NCI-H524 treated with DMSO at 0.1 percent for 48 hours (cell line): ENCODE measurements at regions not wholly inside any gene's neighbourhood (a gene's known extent, or its start where the extent isn't known, plus 50 kb on each side); places are given as distances from the start of the nearest gene placed in this dataset.
A peak's percentile ranks its signal among the peaks of the same experiment; 100 is the strongest.

Experiments used
- DNase-seq: peaks from one replicate; lab custom pipeline; 2025; lab: John Stamatoyannopoulos, UW

GRCh38 chr10:31709476-31709875 lies 219.2 kb downstream of the ARHGAP12 start:
- peak; percentile 2 for DNase-seq

GRCh38 chr10:31709028-31709427 lies 219.6 kb downstream of the ARHGAP12 start:
- peak; percentile 39 for DNase-seq

- DNase-seq: no peak
These were observed 220.2 kb downstream of the ARHGAP12 start for GRCh38 chr10:31708474-31708873.

GRCh38 chr10:31708046-31708445 lies 220.6 kb downstream of the ARHGAP12 start:
- peak; percentile 44 for DNase-seq

- DNase-seq: no peak
These were observed 221.3 kb downstream of the ARHGAP12 start for GRCh38 chr10:31707093-31708039.

- DNase-seq: no peak
These were observed 222.1 kb downstream of the ARHGAP12 start for GRCh38 chr10:31706464-31707092.

- no peak for DNase-seq
These were observed 223.5 kb downstream of the ARHGAP12 start for GRCh38 chr10:31705136-31705535.

- no peak for DNase-seq
These were observed 224.4 kb downstream of the ARHGAP12 start for GRCh38 chr10:31704195-31704594.

- DNase-seq: no peak
These were observed 225.7 kb downstream of the ARHGAP12 start for GRCh38 chr10:31702954-31703353.

- no peak for DNase-seq
These were observed 226.6 kb downstream of the ARHGAP12 start for GRCh38 chr10:31702005-31702404.

- DNase-seq: no peak
These were observed 227.1 kb downstream of the ARHGAP12 start for GRCh38 chr10:31701546-31701945.

GRCh38 chr10:31700181-31700611 lies 228.4 kb downstream of the ARHGAP12 start:
- DNase-seq: no peak

GRCh38 chr10:31698181-31698830 lies 230.3 kb downstream of the ARHGAP12 start:
- no peak for DNase-seq

- no peak for DNase-seq
These were observed 231.1 kb downstream of the ARHGAP12 start for GRCh38 chr10:31697271-31698180.

GRCh38 chr10:31694929-31695837 lies 233.4 kb downstream of the ARHGAP12 start:
- no peak for DNase-seq

- DNase-seq: no peak
These were observed 234.4 kb downstream of the ARHGAP12 start for GRCh38 chr10:31694126-31694685.

- no peak for DNase-seq
These were observed 235.1 kb downstream of the ARHGAP12 start for GRCh38 chr10:31693491-31693890.

GRCh38 chr10:31689233-31689632 lies 239.4 kb downstream of the ARHGAP12 start:
- no peak for DNase-seq

GRCh38 chr10:31687663-31688482 lies 240.8 kb downstream of the ARHGAP12 start:
- DNase-seq: no peak
